Loucy (cell line): ENCODE measurements at regions not wholly inside any gene's neighbourhood (a gene's known extent, or its start where the extent isn't known, plus 50 kb on each side); places are given as distances from the start of the nearest gene placed in this dataset.
"Not testable (repeated sequence)": the region's sequence is repeated elsewhere in the genome, so short reads cannot be mapped to it uniquely, and the experiment has no call there.

Experiments used
- EZH2phosphoT487 ChIP-seq: fragments of 200-600 bp; IDR thresholded peaks from 2 replicates; pipeline ENCODE4 v1.6.1; 2018; ENCODE audit warnings: antibody characterized with exemption, mild to moderate bottlenecking, moderate library complexity, borderline replicate concordance
- TF ChIP-seq, protein P1 (sequence below): fragments of 200-600 bp; sonication (generic); conservative IDR thresholded peaks from 2 replicates; pipeline ENCODE4 v1.5.1; 2014; ENCODE audit warnings: mild to moderate bottlenecking, antibody characterized with exemption, low read length

DNA sequence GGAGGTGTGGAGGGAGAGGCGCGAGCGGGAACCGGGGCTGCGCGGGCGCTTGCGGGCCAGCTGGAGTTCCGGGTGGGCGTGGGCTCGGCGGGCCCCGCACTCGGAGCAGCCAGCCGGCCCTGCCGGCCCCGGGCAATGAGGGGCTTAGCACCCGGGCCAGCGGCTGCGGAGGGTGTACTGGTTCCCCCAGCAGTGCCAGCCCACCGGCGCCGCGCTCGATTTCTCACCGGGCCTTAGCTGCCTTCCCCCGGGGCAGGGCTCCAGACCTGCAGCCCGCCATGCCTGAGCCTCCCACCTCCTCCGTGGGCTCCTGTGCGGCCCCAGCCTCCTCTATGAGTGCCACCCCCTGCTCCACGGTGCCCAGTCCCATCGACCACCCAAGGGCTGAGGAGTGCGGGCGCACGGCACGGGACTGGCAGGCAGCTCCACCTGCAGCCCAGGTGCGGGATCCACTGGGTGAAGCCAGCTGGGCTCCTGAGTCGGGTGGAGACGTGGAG, 141.4 kb downstream of the SPRY1 start:
- TF ChIP-seq, protein P1, sequence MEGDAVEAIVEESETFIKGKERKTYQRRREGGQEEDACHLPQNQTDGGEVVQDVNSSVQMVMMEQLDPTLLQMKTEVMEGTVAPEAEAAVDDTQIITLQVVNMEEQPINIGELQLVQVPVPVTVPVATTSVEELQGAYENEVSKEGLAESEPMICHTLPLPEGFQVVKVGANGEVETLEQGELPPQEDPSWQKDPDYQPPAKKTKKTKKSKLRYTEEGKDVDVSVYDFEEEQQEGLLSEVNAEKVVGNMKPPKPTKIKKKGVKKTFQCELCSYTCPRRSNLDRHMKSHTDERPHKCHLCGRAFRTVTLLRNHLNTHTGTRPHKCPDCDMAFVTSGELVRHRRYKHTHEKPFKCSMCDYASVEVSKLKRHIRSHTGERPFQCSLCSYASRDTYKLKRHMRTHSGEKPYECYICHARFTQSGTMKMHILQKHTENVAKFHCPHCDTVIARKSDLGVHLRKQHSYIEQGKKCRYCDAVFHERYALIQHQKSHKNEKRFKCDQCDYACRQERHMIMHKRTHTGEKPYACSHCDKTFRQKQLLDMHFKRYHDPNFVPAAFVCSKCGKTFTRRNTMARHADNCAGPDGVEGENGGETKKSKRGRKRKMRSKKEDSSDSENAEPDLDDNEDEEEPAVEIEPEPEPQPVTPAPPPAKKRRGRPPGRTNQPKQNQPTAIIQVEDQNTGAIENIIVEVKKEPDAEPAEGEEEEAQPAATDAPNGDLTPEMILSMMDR: not testable (repeated sequence)
- not testable (repeated sequence) for TF ChIP-seq EZH2phosphoT487
